Right lobe of liver (tissue), 6 donors: ENCODE measurements at regions not wholly inside any gene's neighbourhood (a gene's known extent, or its start where the extent isn't known, plus 50 kb on each side); places are given as distances from the start of the nearest gene placed in this dataset.

ENCODE experiments used
- ATAC-seq, 4 donors: fragments of 200-7000 bp; cut with Tn5 transposase; one replicate each; pipeline ENCODE4 v1.9.1; 2020; ENCODE audit warnings: mild to moderate bottlenecking in 4 of 4, moderate library complexity in 4 of 4
- DNase-seq, 3 donors: peaks; one replicate each; pipeline ENCODE4 v3.0.0-alpha.2; 2020
- H3K27ac ChIP-seq, 3 donors: fragments of 200-600 bp; one replicate each; pipeline ENCODE4 v1.8.0; 2022
- H3K27me3 ChIP-seq, 2 donors: fragments of 200-600 bp; one replicate each; pipeline ENCODE4 v1.8.0; 2022
- H3K36me3 ChIP-seq, 4 donors: fragments of 200-600 bp; sonication (generic) in 1 of 4; one replicate each; pipeline versions ENCODE4 v1.5.1 to v1.8.0; 2017 to 2022; ENCODE audit warnings: control low read depth in 1 of 4
- H3K4me1 ChIP-seq, 4 donors: fragments of 200-600 bp; sonication (generic) in 1 of 4; one replicate each; pipeline versions ENCODE4 v1.5.1 to v1.8.0; 2017 to 2022; ENCODE audit warnings: control low read depth in 1 of 4
- H3K4me3 ChIP-seq, 3 donors: fragments of 200-600 bp; one replicate each; pipeline ENCODE4 v1.8.0; 2022
- H3K9me3 ChIP-seq, 4 donors: fragments of 200-600 bp; sonication (generic) in 1 of 4; one replicate each; pipeline versions ENCODE4 v1.5.1 to v1.8.0; 2017 to 2022; ENCODE audit warnings: control low read depth in 1 of 4
- POLR2A ChIP-seq: fragments of 450-650 bp; IDR thresholded peaks from one replicate; pipeline ENCODE4 v1.6.1; 2017; ENCODE audit warnings: antibody characterized with exemption, mild to moderate bottlenecking
- WGBS: methylation state at CpG from one replicate; pipeline ENCODE4 v1.1.6; 2018; ENCODE audit warnings: low coverage, low lambda C conversion rate; ENCODE audit not compliant: insufficient coverage; ENCODE audit errors: missing lambda C conversion rate; 5-methylcytosine and 5-hydroxymethylcytosine counted together
- intact Hi-C, 2 donors: fragments of 100-400 bp; cut with DNase I; formaldehyde crosslinking; loops; one replicate each; pipeline versions ENCODE4 v1.11.2 to v1.14.1; 2022
- TF ChIP-seq, protein P1 (sequence below), 4 donors: fragments of 200-600 bp in 3 of 4; fragments of 450-650 bp in 1 of 4; IDR thresholded peaks; one replicate each; pipeline versions ENCODE4 v1.5.1 to v1.8.0; 2016 to 2022; ENCODE audit warnings: antibody characterized with exemption in 4 of 4, mild to moderate bottlenecking in 2 of 4
- donor health status: DM: no; HTN: yes; CAD: no.
- donor health status: DM: no; HTN: no; CAD: no.
- donor health status: DM: no; HTN: no; CAD: no.
- donor health status: DM: no; HTN: yes; CAD: no.
- donor health status: DM: no; HTN: yes; CAD: no.

DNA sequence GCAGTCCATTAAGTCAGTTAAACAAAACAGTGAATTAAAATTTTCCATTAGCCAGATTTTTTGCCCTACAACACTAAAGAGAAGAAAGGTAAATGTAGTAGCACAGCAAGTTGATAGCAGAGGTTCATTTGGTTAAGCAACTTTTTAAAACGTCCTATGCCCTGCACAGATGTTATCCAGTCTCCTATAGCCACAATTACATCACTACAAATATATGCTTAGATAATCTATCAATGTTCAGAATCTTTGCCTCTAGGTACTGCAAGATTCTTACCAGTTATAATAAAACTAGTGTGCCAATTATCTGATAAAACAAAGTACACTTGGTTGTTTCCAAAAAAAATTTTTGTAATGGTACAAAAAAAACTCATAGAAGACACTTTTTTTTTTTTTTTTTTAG, 175.5 kb upstream of the MYO3A start:
- intact Hi-C loops, result no loop called here
- Histone ChIP-seq H3K27ac (no peak overlapping the region), H3K9me3 (no peaks in the 10 kb centered on the region), H3K4me1 (no peaks in the 10 kb centered on the region), H3K27me3 (no peaks in the 10 kb centered on the region), H3K36me3 (no peaks in the 10 kb centered on the region), H3K4me3 (no peak overlapping the region)
- ATAC-seq (no peak), DNase-seq (no peak)
- WGBS, result 5% methylated on average over 1 of the region's 1 CpG
- no peak for TF ChIP-seq POLR2A
- TF ChIP-seq, protein P1, sequence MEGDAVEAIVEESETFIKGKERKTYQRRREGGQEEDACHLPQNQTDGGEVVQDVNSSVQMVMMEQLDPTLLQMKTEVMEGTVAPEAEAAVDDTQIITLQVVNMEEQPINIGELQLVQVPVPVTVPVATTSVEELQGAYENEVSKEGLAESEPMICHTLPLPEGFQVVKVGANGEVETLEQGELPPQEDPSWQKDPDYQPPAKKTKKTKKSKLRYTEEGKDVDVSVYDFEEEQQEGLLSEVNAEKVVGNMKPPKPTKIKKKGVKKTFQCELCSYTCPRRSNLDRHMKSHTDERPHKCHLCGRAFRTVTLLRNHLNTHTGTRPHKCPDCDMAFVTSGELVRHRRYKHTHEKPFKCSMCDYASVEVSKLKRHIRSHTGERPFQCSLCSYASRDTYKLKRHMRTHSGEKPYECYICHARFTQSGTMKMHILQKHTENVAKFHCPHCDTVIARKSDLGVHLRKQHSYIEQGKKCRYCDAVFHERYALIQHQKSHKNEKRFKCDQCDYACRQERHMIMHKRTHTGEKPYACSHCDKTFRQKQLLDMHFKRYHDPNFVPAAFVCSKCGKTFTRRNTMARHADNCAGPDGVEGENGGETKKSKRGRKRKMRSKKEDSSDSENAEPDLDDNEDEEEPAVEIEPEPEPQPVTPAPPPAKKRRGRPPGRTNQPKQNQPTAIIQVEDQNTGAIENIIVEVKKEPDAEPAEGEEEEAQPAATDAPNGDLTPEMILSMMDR (IDR thresholded peaks at IDR 0.05), result no peak

DNA sequence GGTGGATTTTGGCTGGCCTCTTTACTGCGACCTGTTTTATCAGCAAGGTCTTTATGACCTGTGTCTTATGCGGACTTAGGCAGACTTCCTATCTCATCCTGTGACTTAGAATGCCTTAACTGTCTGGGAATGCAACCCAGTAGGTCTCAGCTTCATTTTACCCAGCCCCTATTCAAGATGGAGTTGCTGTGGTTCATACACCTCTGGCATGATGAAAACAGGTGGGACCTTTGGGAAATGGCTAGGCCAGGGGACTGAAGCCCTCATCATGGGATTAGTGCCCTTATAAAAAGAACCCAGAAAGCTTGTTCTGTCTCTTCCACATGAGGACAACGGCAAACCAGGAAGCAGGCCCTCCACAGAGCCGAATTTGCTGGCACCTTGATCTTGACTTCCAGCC, 172.1 kb upstream of the MYO3A start:
- no peak for ATAC-seq
- Histone ChIP-seq H3K9me3 (no peaks in the 10 kb centered on the region), H3K4me3 (no peak overlapping the region), H3K27ac (no peak overlapping the region), H3K36me3 (no peaks in the 10 kb centered on the region), H3K4me1 (no peaks in the 10 kb centered on the region), H3K27me3 (no peaks in the 10 kb centered on the region)
- DNase-seq, result no peak
- TF ChIP-seq POLR2A, result no peak
- TF ChIP-seq, protein P1 (IDR thresholded peaks at IDR 0.05), result no peak
- intact Hi-C loops, result no loop called here
- 40% methylated on average over 4 of the region's 4 CpGs for WGBS

DNA sequence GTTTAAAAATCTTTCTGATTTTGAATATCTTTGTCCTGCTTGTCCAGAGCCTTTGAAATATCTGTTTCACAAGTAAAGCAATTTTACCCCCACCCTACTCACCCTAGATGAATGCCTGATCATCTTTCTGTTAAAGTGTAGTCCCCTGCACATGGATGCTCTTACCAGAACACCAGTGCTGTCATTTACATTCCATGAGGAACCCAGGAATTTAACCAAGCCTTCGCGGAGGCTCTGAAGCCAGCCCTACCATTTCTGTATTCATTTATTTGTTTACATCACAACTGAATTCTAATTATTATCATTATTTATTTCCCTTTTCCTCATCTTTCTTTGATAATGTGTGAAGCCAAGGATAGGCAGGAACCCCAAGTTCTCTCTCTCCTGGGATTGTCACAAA, 167.8 kb upstream of the MYO3A start:
- intact Hi-C loops, result no loop called here
- Histone ChIP-seq H3K9me3 (no peaks in the 10 kb centered on the region), H3K4me1 (no peaks in the 10 kb centered on the region), H3K4me3 (no peak overlapping the region), H3K27ac (no peak overlapping the region), H3K27me3 (no peaks in the 10 kb centered on the region), H3K36me3 (no peaks in the 10 kb centered on the region)
- ATAC-seq (no peak), DNase-seq (no peak)
- WGBS, result 24% methylated on average over 2 of the region's 2 CpGs
- TF ChIP-seq POLR2A, result no peak

DNA sequence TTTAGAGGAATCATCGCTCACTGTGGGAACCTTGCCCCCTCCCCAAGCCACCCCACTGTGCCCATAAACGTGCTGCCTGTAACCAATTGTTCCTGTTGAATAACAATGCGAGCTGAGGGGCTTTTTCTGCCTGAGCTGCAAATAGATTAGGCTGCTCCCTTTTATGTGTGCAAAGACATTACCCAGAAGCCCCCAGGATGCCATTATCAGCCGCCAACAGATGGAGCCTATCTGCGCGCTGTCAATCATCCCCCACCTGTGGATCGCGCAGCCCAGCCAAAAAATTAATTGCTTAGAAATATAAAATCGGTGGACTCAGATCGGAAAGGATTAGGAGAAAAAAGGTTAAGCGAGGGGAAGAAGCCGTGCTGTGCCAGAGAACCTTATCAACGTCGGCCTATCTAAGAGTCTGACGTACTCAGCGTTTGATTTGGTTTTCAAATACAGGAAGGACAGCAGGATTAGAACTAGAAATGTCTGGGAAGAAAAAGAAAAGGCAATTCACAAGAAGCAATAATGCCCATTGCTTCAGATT, 167.3 kb upstream of the MYO3A start:
- no peak for DNase-seq
- Histone ChIP-seq H3K36me3 (no peaks in the 10 kb centered on the region), H3K9me3 (no peaks in the 10 kb centered on the region), H3K4me1 (no peaks in the 10 kb centered on the region), H3K4me3 (no peak overlapping the region), H3K27ac (no peak overlapping the region), H3K27me3 (no peaks in the 10 kb centered on the region)
- intact Hi-C loops, result no loop called here
- WGBS, result 4% methylated on average over 16 of the region's 16 CpGs
- ATAC-seq, result no peak
- no peak for TF ChIP-seq POLR2A

DNA sequence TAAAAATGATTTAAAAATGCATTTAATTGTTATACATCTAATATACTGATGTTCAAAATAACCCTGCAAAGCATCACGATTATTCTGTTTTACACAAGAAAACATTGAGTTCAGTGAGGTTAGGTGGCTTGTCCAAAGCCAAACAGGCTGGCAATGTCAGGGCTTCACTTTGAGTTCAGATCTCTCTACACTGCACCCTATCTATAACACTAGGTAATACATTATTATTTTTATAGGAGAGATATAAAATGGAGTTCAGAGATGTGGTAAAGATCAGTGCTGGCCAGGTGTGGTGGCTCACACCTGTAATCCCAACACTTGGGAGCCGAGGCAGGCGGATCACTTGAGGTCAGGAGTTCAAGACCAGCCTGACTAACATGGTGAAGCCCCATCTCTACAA, 165.9 kb upstream of the MYO3A start:
- intact Hi-C loops, result no loop called here
- Histone ChIP-seq H3K36me3 (no peaks in the 10 kb centered on the region), H3K4me1 (no peaks in the 10 kb centered on the region), H3K4me3 (no peak overlapping the region), H3K27ac (no peak overlapping the region), H3K27me3 (no peaks in the 10 kb centered on the region), H3K9me3 (no peaks in the 10 kb centered on the region)
- ATAC-seq (no peak), DNase-seq (no peak)
- WGBS, result 71% methylated on average over 3 of the region's 3 CpGs
- no peak for TF ChIP-seq POLR2A
- TF ChIP-seq, protein P1 (IDR thresholded peaks at IDR 0.05), result no peak

DNA sequence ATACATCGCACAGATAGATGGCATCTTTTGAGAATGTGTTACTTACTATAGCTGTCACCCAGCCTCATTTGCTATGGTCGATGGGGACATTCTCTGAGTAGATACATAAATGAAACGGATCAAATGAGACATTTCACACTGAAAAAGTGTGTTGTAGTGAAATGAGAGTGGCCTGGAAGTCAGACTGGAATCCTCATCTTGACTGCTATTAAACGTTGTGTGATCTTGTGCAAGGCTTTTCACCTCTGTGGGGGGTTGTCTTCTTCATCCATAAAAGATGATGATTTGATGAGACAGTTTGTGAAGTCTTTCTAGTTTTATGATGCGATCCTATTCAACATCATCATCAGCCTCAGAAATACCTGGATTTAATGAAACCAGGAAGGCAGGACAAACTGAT, 155.4 kb upstream of the MYO3A start:
- Histone ChIP-seq H3K9me3 (no peaks in the 10 kb centered on the region), H3K27me3 (no peaks in the 10 kb centered on the region), H3K27ac (no peak overlapping the region), H3K36me3 (no peaks in the 10 kb centered on the region), H3K4me3 (no peak overlapping the region), H3K4me1 (no peaks in the 10 kb centered on the region)
- ATAC-seq, result no peak
- 47% methylated on average over 5 of the region's 5 CpGs for WGBS
- intact Hi-C loops, result no loop called here
- no peak for TF ChIP-seq POLR2A
- TF ChIP-seq, protein P1 (IDR thresholded peaks at IDR 0.05), result no peak
- no peak for DNase-seq
